Fibroblast of the aortic adventitia (primary cell): ENCODE measurements at regions not wholly inside any gene's neighbourhood (a gene's known extent, or its start where the extent isn't known, plus 50 kb on each side); places are given as distances from the start of the nearest gene placed in this dataset.

ENCODE experiments used
- DNase-seq: peaks from one replicate; pipeline ENCODE4 v3.0.0-alpha.2; 2010; ENCODE audit warnings: low read depth
- H3K4me3 ChIP-seq: 2 replicates; pipeline ENCODE4 v1.5.1; 2011; ENCODE audit warnings: low read depth, mild to moderate bottlenecking, control low read depth, low read length, moderate library complexity
- TF ChIP-seq, protein P1 (sequence below): IDR thresholded peaks from 2 replicates; pipeline ENCODE4 v1.5.1; 2011; ENCODE audit warnings: mild to moderate bottlenecking, low read length, control low read depth, inconsistent platforms; ENCODE audit not compliant: insufficient read depth

DNA sequence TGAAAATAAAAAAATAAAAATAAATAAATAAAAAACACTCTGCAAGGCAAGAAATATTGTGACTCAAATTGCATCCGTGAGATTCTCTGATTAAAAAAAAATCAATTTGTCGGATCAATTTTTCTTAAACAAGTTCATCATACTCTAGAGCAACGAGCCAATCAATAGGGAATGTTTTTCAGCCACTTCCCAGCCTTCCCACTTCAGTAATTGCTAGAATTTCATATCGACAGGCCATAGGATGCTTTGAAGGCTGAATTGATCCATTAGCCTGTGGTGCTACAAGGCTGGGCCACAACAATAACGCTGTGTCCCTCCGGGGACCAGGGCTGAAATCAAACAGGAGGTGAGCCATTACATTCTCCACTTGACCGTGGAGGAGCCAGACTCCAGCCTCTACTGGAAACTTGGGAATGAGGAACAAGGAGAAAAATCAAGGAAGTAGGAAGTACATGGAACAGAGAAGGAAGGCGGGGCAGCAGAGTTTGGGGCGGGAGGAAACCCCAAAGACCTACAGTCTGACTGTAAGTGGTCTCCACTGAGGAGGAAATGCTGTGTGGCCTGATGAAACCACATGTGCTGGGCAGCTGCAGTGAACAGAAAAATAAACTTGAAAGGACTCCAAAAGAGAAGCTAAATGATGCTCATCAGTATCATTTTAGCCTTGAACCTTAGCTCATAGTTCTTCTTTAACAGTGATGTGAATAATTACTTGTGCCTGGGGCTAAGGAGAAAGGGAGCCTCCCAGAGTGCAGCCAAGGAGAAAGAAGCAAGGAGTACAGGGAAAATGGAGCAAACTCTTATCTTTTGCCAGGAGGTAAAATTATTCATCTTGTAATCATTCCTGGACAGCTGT is 308.6 kb downstream of the TLE1 start:
- DNase-seq: no peak
- H3K4me3 ChIP-seq: no peak overlapping the region
- TF ChIP-seq, protein P1, sequence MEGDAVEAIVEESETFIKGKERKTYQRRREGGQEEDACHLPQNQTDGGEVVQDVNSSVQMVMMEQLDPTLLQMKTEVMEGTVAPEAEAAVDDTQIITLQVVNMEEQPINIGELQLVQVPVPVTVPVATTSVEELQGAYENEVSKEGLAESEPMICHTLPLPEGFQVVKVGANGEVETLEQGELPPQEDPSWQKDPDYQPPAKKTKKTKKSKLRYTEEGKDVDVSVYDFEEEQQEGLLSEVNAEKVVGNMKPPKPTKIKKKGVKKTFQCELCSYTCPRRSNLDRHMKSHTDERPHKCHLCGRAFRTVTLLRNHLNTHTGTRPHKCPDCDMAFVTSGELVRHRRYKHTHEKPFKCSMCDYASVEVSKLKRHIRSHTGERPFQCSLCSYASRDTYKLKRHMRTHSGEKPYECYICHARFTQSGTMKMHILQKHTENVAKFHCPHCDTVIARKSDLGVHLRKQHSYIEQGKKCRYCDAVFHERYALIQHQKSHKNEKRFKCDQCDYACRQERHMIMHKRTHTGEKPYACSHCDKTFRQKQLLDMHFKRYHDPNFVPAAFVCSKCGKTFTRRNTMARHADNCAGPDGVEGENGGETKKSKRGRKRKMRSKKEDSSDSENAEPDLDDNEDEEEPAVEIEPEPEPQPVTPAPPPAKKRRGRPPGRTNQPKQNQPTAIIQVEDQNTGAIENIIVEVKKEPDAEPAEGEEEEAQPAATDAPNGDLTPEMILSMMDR: no peak

- H3K4me3 ChIP-seq: no peak overlapping the region
- TF ChIP-seq, protein P1: no peak
- DNase-seq: peak; percentile 70
These were observed 309.7 kb downstream of the TLE1 start for GRCh38 chr9:81379655-81380054.

DNA sequence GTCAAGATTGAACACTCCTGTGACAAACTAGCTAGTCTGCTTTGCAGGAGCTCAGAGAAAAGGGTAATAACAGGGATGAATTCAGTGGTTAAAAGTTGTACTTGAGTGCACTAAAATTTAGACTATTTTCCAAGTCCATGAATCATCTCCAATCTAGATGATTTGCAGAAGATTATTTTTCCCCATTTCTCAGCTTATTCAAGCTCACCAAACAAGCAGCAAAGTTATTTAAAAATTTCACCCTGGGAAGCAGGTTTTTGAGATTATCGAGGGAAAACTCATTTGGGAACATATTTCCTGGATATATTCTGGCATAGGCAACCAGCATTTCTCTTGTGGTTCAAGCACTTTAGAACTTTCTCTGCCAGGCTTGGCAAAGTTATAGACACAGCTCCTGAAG is 311.4 kb downstream of the TLE1 start:
- DNase-seq: peak; percentile 86

DNA sequence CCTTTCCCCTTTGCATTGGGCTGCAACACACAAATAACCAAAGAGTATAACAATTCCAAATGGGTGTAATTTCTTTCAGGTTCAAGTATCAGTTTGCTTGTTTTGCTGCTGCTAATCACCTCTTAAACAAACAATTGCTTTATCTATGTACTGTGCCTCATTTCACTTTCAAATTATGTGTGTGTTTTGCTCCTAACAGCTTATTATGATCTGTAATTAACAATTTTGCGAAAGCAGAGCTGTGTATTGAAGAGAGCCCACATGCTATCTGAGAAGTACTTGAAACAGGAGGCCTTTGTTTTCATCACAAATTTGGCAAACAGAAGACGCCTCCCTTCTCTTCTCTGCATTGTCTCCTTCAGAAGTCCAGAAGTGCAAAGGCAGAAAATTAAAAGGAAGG is 312.0 kb downstream of the TLE1 start:
- TF ChIP-seq, protein P1: no peak
- DNase-seq: no peak
- no peak overlapping the region for H3K4me3 ChIP-seq

More for the DNA sequence above, 311.4 kb downstream of the TLE1 start:
- no peak overlapping the region for H3K4me3 ChIP-seq
- TF ChIP-seq, protein P1: no peak

GRCh38 chr9:81375187-81376100 is 313.9 kb downstream of the TLE1 start:
- TF ChIP-seq, protein P1: no peak
- no peak for DNase-seq
- no peak overlapping the region for H3K4me3 ChIP-seq

- no peak for DNase-seq
- TF ChIP-seq, protein P1: no peak
- no peak overlapping the region for H3K4me3 ChIP-seq
These were observed 314.7 kb downstream of the TLE1 start for GRCh38 chr9:81374459-81375186.
